Neural crest cell (in vitro differentiated cells): ENCODE measurements at regions not wholly inside any gene's neighbourhood (a gene's known extent, or its start where the extent isn't known, plus 50 kb on each side); places are given as distances from the start of the nearest gene placed in this dataset.

ENCODE experiments used
- DNase-seq: peaks from one replicate; pipeline ENCODE4 v3.0.0; 2021; ENCODE audit warnings: low read depth, mixed read lengths, low spot score
- H3K27ac Mint-ChIP-seq: one replicate; pipeline ENCODE4 v1.8.0; 2021; ENCODE audit warnings: mild to moderate bottlenecking, mixed read lengths; ENCODE audit not compliant: unreplicated experiment
- H3K27me3 Mint-ChIP-seq: 2 replicates; pipeline ENCODE4 v1.8.0; 2021; ENCODE audit warnings: low read depth, mild to moderate bottlenecking, mixed read lengths
- H3K36me3 Mint-ChIP-seq: 2 replicates; pipeline ENCODE4 v1.8.0; 2021; ENCODE audit warnings: low read depth, mild to moderate bottlenecking, mixed read lengths
- H3K4me1 Mint-ChIP-seq: 2 replicates; pipeline ENCODE4 v1.8.0; 2021; ENCODE audit warnings: mixed read lengths
- H3K4me3 Mint-ChIP-seq: one replicate; pipeline ENCODE4 v1.8.0; 2021; ENCODE audit warnings: mild to moderate bottlenecking, mixed read lengths
- H3K9me3 Mint-ChIP-seq: 2 replicates; pipeline ENCODE4 v1.8.0; 2021; ENCODE audit warnings: mixed read lengths
- CTCF ChIP-seq: fragments of 200-600 bp; sonication (generic); conservative IDR thresholded peaks from 2 replicates; pipeline ENCODE4 v1.5.0; 2021; ENCODE audit warnings: antibody characterized with exemption, mild to moderate bottlenecking

- peaks cover 6% of the 10 kb centered on the region for H3K9me3 Mint-ChIP-seq
- no peak overlapping the region for H3K27ac Mint-ChIP-seq
- H3K4me1 Mint-ChIP-seq, result no peaks in the 10 kb centered on the region
- no peaks in the 10 kb centered on the region for H3K27me3 Mint-ChIP-seq
- DNase-seq, result no peak
- H3K36me3 Mint-ChIP-seq, result peaks cover 6% of the 10 kb centered on the region
- TF ChIP-seq CTCF, result no peak
- H3K4me3 Mint-ChIP-seq, result no peak overlapping the region
Measured at GRCh38 chrX:20432746-20433387, 166.2 kb upstream of the RPS6KA3 start.

GRCh38 chrX:20432048-20432447, 165.3 kb upstream of the RPS6KA3 start:
- TF ChIP-seq CTCF, result no peak
- Mint-ChIP-seq H3K27me3 (no peaks in the 10 kb centered on the region), H3K27ac (no peak overlapping the region), H3K9me3 (peaks cover 6% of the 10 kb centered on the region), H3K4me1 (no peaks in the 10 kb centered on the region), H3K4me3 (no peak overlapping the region), H3K36me3 (peaks cover 6% of the 10 kb centered on the region)
- DNase-seq, result no peak

- Mint-ChIP-seq H3K4me3 (no peak overlapping the region), H3K27ac (no peak overlapping the region), H3K27me3 (no peaks in the 10 kb centered on the region), H3K9me3 (peaks cover 6% of the 10 kb centered on the region), H3K36me3 (peaks cover 6% of the 10 kb centered on the region), H3K4me1 (no peaks in the 10 kb centered on the region)
- no peak for TF ChIP-seq CTCF
- DNase-seq, result no peak
Measured at GRCh38 chrX:20431486-20431885, 164.8 kb upstream of the RPS6KA3 start.

DNA sequence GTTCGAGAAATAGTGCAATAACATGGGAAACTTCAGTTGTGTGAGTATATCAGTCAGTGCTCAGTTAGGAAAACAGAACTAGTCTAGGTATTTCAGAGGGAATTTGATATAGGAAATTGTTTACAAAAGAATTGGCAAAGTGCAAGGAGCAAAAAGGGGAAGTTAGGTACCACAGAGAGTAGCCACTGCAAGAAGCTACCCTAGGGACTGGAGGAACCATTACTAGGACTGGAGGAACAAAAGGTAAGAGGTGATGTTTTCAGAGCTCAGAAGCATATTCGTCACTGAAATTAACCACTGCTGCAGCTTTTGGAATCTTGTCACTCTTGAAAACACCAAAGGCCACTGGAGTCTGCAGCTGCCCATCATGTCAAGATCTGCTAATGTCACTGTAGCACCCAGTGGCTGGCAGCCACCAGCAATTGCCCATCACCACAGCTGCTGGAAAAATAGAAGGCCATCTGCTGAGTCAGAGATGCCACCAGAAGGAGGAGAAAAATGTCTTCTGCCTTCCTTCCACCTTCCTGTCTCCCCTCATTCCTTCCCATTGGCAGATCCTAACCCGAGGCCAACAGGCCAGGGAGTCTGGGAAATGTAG, 160.6 kb upstream of the RPS6KA3 start:
- Mint-ChIP-seq H3K4me3 (no peak overlapping the region), H3K27ac (no peak overlapping the region), H3K4me1 (no peaks in the 10 kb centered on the region), H3K36me3 (no peaks in the 10 kb centered on the region), H3K27me3 (no peaks in the 10 kb centered on the region), H3K9me3 (peaks cover 6% of the 10 kb centered on the region)
- DNase-seq, result no peak
- TF ChIP-seq CTCF, result no peak

DNA sequence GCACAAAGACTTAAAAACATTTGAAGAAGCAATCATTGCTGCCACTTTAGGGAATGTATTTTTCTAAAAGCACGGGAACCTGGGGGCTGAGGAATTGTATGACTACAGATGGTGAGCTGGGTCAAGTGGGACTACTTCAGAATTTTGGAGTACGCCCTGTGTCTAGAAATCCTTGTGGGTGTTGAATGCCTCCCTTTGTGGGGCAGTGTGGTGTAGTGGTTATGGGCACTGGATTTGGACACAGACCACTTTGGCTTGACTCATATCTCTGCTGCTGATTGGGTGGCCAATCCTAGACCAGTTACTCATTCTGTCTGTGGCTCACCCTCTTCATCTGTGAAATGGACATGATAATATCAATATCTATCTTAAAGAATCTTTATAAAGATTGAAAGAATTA, 155.0 kb upstream of the RPS6KA3 start:
- Mint-ChIP-seq H3K4me3 (no peak overlapping the region), H3K27me3 (no peaks in the 10 kb centered on the region), H3K36me3 (no peaks in the 10 kb centered on the region), H3K27ac (no peak overlapping the region), H3K9me3 (peaks cover 6% of the 10 kb centered on the region), H3K4me1 (no peaks in the 10 kb centered on the region)
- no peak for TF ChIP-seq CTCF
- DNase-seq, result no peak
